Right atrium auricular region (tissue), 2 donors: ENCODE measurements at regions not wholly inside any gene's neighbourhood (a gene's known extent, or its start where the extent isn't known, plus 50 kb on each side); places are given as distances from the start of the nearest gene placed in this dataset.

ENCODE experiments used
- DNase-seq: peaks from one replicate; pipeline ENCODE4 v3.0.0-alpha.2; 2019; ENCODE audit warnings: low spot score
- H3K27ac ChIP-seq, 2 donors: fragments of 200-600 bp; sonication (generic); 1 replicate in 1 of 2; 2 replicates in 1 of 2; pipeline ENCODE4 v1.5.1; 2016 to 2019
- H3K27me3 ChIP-seq, 2 donors: fragments of 200-600 bp; sonication (generic); one replicate each; pipeline versions ENCODE4 v1.5.1 to v1.6.0; 2017 to 2019
- H3K36me3 ChIP-seq: fragments of 200-600 bp; sonication (generic); one replicate; pipeline ENCODE4 v1.5.1; 2016
- H3K4me1 ChIP-seq, 2 donors: fragments of 200-600 bp; sonication (generic); one replicate each; pipeline versions ENCODE4 v1.5.1 to v1.6.0; 2017 to 2019
- H3K4me3 ChIP-seq, 2 donors: fragments of 200-600 bp; sonication (generic); 1 replicate in 1 of 2; 2 replicates in 1 of 2; pipeline ENCODE4 v1.5.1; 2017 to 2019; ENCODE audit warnings: mild to moderate bottlenecking in 1 of 2, moderate library complexity in 1 of 2
- H3K9me3 ChIP-seq, 2 donors: fragments of 200-600 bp; sonication (generic); one replicate each; pipeline ENCODE4 v1.5.1; 2019
- CTCF ChIP-seq, 2 donors: fragments of 200-600 bp; sonication (generic); IDR thresholded peaks; one replicate each; pipeline ENCODE4 v1.5.1; 2019; ENCODE audit warnings: antibody characterized with exemption in 2 of 2

- Histone ChIP-seq H3K4me3 (no peak overlapping the region), H3K4me1 (no peaks in the 10 kb centered on the region), H3K36me3 (no peaks in the 10 kb centered on the region), H3K9me3 (no peaks in the 10 kb centered on the region), H3K27ac (no peak overlapping the region), H3K27me3 (no peaks in the 10 kb centered on the region)
- TF ChIP-seq CTCF (IDR thresholded peaks at IDR 0.05): no peak
- no peak for DNase-seq
These were observed 590.1 kb downstream of the RAB28 start for GRCh38 chr4:12894062-12894461.

GRCh38 chr4:12889054-12889453, 595.1 kb downstream of the RAB28 start:
- DNase-seq: peak; percentile 64
- H3K4me3 ChIP-seq: no peak overlapping the region
- no peaks in the 10 kb centered on the region for H3K4me1 ChIP-seq
- no peaks in the 10 kb centered on the region for H3K9me3 ChIP-seq
- no peak for TF ChIP-seq CTCF (IDR thresholded peaks at IDR 0.05)
- no peak overlapping the region for H3K27ac ChIP-seq
- no peaks in the 10 kb centered on the region for H3K27me3 ChIP-seq
- H3K36me3 ChIP-seq: no peaks in the 10 kb centered on the region

GRCh38 chr4:12884846-12885796, 599.0 kb downstream of the RAB28 start:
- Histone ChIP-seq H3K27me3 (no peaks in the 10 kb centered on the region), H3K9me3 (no peaks in the 10 kb centered on the region), H3K36me3 (no peaks in the 10 kb centered on the region), H3K27ac (no peak overlapping the region), H3K4me1 (no peaks in the 10 kb centered on the region), H3K4me3 (no peak overlapping the region)
- TF ChIP-seq CTCF (IDR thresholded peaks at IDR 0.05): peak in 1 of 2 donors; percentile 13
- DNase-seq: no peak

GRCh38 chr4:12881945-12882584, 602.1 kb downstream of the RAB28 start:
- DNase-seq: no peak
- H3K27me3 ChIP-seq: no peaks in the 10 kb centered on the region
- H3K9me3 ChIP-seq: no peaks in the 10 kb centered on the region
- H3K4me3 ChIP-seq: no peak overlapping the region
- H3K36me3 ChIP-seq: no peaks in the 10 kb centered on the region
- H3K27ac ChIP-seq: no peak overlapping the region
- TF ChIP-seq CTCF (IDR thresholded peaks at IDR 0.05): no peak
- H3K4me1 ChIP-seq: no peaks in the 10 kb centered on the region

GRCh38 chr4:12880844-12881243, 603.3 kb downstream of the RAB28 start:
- TF ChIP-seq CTCF (IDR thresholded peaks at IDR 0.05): no peak
- DNase-seq: no peak
- Histone ChIP-seq H3K36me3 (no peaks in the 10 kb centered on the region), H3K4me3 (no peak overlapping the region), H3K27me3 (no peaks in the 10 kb centered on the region), H3K9me3 (no peaks in the 10 kb centered on the region), H3K27ac (no peak overlapping the region), H3K4me1 (no peaks in the 10 kb centered on the region)
